ENCODE measurements at regions not wholly inside any gene's neighbourhood (a gene's known extent, or its start where the extent isn't known, plus 50 kb on each side); places are given as distances from the start of the nearest gene placed in this dataset.

DNA sequence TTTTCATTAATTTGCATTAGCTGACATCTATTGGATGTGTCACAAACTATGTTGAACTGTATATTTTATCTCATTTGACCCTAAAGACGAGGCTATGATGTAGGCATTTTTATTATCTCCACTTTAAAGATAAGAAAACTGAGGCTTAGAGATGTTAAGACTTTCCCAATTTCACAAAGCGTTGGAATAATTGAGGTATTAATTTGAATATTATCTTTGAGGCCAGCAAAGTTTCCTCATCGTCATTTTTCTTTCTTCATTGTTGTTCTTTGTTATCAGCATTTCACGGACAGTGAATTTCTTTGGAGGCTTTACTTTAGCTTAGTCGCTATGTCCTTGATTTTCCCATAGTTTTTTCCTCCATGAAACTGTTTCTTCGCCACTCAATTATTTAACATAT is 227.5 kb upstream of the MYOCD start:
- TF ChIP-seq, protein P1, sequence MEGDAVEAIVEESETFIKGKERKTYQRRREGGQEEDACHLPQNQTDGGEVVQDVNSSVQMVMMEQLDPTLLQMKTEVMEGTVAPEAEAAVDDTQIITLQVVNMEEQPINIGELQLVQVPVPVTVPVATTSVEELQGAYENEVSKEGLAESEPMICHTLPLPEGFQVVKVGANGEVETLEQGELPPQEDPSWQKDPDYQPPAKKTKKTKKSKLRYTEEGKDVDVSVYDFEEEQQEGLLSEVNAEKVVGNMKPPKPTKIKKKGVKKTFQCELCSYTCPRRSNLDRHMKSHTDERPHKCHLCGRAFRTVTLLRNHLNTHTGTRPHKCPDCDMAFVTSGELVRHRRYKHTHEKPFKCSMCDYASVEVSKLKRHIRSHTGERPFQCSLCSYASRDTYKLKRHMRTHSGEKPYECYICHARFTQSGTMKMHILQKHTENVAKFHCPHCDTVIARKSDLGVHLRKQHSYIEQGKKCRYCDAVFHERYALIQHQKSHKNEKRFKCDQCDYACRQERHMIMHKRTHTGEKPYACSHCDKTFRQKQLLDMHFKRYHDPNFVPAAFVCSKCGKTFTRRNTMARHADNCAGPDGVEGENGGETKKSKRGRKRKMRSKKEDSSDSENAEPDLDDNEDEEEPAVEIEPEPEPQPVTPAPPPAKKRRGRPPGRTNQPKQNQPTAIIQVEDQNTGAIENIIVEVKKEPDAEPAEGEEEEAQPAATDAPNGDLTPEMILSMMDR (IDR thresholded peaks at IDR 0.05) = no peak
- Histone ChIP-seq H3K9me3 (no peaks in the 10 kb centered on the region), H3K4me1 (ENCODE audit: low read depth) (no peaks in the 10 kb centered on the region), H3K4me3 (no peak overlapping the region), H3K36me3 (ENCODE audit: low read depth) (no peaks in the 10 kb centered on the region)
- no peak for DNase-seq
- no peak for ATAC-seq
- intact Hi-C loops (cut with DNase I, micrococcal nuclease) = no loop called here

DNA sequence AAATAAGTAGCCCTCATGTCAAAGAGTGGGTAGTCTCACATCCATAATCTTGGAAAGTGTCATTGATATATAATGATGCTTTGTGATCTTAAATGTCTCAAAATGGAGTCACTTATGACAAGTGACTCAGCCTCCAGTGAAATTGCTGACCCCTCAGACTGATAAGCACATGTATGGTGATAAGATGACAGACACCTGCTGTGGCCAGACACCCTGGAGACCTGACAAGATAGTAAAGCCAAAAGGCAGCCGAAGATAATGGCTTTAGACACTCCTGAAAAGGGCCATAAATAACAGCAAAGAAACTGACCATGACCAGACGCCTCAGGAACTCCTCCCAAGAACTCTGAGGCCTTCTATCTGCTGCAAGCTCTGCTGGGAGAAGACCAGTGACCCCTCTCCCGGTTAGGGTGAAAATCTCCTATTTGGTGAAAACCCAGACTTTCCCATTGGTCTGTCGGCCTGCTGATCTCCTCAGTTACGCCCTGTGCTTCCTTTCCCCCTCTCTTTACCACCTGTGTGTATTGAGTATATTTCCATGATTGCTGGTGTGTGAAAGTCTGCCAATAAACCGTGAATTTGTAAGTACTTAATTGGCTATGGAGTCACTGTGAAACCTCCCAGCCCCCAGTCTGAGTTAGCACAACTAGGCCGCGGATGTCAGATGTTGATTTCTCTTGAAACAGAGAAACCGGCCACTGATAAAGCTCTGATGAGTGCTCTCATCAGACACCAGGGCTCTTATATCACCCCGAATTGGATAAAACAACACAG is 226.7 kb upstream of the MYOCD start:
- Histone ChIP-seq H3K9me3 (no peaks in the 10 kb centered on the region), H3K4me1 (ENCODE audit: low read depth) (no peaks in the 10 kb centered on the region), H3K4me3 (no peak overlapping the region), H3K36me3 (ENCODE audit: low read depth) (no peaks in the 10 kb centered on the region)
- TF ChIP-seq, protein P1 (IDR thresholded peaks at IDR 0.05) = no peak
- DNase-seq (no peak), ATAC-seq (no peak)
- intact Hi-C loops (cut with DNase I, micrococcal nuclease) = no loop called here

DNA sequence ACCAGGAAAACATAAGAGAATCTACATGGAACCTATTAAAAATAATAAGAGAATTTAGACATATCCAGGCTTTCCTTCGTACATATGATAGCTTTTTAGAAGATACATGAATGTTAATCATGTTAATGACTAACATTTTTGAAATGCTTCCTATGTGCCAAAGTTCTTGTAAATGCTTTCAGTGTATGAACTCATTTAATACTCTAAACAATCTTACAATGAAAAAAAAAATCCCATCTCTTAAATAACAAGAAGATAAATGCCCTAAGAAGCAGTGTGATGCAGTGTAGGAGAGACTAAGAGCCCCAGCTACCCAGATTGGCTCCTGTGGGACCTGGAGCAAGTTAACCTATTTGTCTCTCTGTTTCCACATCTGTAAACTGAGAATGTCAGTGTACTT is 220.4 kb upstream of the MYOCD start:
- Histone ChIP-seq H3K9me3 (no peaks in the 10 kb centered on the region), H3K36me3 (ENCODE audit: low read depth) (no peaks in the 10 kb centered on the region), H3K4me3 (no peak overlapping the region), H3K4me1 (ENCODE audit: low read depth) (no peaks in the 10 kb centered on the region)
- ATAC-seq = no peak
- TF ChIP-seq, protein P1 (IDR thresholded peaks at IDR 0.05) = no peak
- DNase-seq = no peak
- intact Hi-C loops (cut with DNase I, micrococcal nuclease) = no loop called here

DNA sequence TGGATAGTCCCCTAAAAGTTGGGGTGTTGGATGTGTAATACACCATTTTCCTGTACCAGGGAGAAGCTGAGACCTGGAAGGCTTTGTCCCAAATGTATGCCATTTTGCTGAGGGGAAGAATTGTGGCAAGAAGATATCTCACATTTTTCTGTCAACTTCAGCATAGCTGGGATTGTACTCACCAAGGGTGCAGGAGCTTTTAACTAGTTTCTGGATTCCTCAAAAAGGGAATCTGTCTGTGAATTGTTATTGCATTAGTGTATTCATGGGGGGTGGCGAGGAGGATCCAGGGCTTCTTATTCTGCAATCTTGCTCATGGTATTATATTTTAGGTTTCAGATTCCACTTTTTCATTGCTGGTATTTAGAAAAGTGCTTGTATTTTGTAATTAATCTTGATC is 208.2 kb upstream of the MYOCD start:
- no peak for DNase-seq

DNA sequence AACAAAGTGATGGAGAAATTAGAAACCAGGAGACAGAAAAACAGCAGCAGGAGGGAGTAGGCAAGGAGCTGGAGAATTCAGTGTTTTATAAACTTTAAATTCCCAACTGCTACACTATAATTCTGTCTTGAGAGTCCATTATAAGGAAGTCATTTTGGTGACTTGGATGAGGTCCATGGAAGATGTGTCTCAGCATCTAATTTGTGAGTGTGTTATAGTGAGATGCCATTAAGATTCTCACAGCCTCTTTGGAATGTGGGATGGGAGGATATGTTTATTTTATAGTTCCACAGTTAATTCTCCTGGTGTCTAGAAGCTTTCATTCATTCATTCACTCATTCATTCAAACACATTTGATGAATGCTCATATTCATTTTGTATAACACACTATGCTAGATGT is 206.0 kb upstream of the MYOCD start:
- intact Hi-C loops (cut with DNase I, micrococcal nuclease) = no loop called here

More for the DNA sequence above, 208.2 kb upstream of the MYOCD start:
- Histone ChIP-seq H3K4me3 (no peak overlapping the region), H3K36me3 (ENCODE audit: low read depth) (no peaks in the 10 kb centered on the region), H3K9me3 (no peaks in the 10 kb centered on the region), H3K4me1 (ENCODE audit: low read depth) (no peaks in the 10 kb centered on the region)
- intact Hi-C loops (cut with DNase I, micrococcal nuclease) = no loop called here
- no peak for ATAC-seq
- TF ChIP-seq, protein P1 (IDR thresholded peaks at IDR 0.05) = no peak

More for the DNA sequence above, 206.0 kb upstream of the MYOCD start:
- ATAC-seq = no peak
- DNase-seq = no peak
- H3K36me3 ChIP-seq (ENCODE audit: low read depth) = no peaks in the 10 kb centered on the region
- H3K4me1 ChIP-seq (ENCODE audit: low read depth) = no peaks in the 10 kb centered on the region
- H3K4me3 ChIP-seq = no peak overlapping the region
- H3K9me3 ChIP-seq = no peaks in the 10 kb centered on the region
- TF ChIP-seq, protein P1 (IDR thresholded peaks at IDR 0.05) = no peak
